Fibroblast of lung (primary cell): ENCODE measurements at regions not wholly inside any gene's neighbourhood (a gene's known extent, or its start where the extent isn't known, plus 50 kb on each side); places are given as distances from the start of the nearest gene placed in this dataset.

ENCODE experiments used
- DNase-seq, 2 donors: peaks; one replicate each; pipeline versions ENCODE4 v3.0.0 to v3.0.0-alpha.2; 2010; ENCODE audit warnings: low read depth in 2 of 2
- H2AFZ ChIP-seq: 2 replicates; pipeline ENCODE4 v1.5.1; 2012; ENCODE audit warnings: low read length, control low read depth, inconsistent platforms
- H3K27ac ChIP-seq: 2 replicates; pipeline ENCODE4 v1.5.1; 2011; ENCODE audit warnings: low read length, control low read depth; ENCODE audit not compliant: insufficient read depth
- H3K27me3 ChIP-seq: 2 replicates; pipeline ENCODE4 v1.5.1; 2011; ENCODE audit warnings: mild to moderate bottlenecking, low read length; ENCODE audit not compliant: control insufficient read depth, insufficient read depth
- H3K36me3 ChIP-seq: 2 replicates; pipeline ENCODE4 v1.5.1; 2011; ENCODE audit warnings: low read length; ENCODE audit not compliant: control insufficient read depth, insufficient read depth
- H3K4me1 ChIP-seq: 2 replicates; pipeline ENCODE4 v1.5.1; 2011; ENCODE audit warnings: low read length; ENCODE audit not compliant: control insufficient read depth, insufficient read depth; ENCODE audit errors: extremely low read depth
- H3K4me2 ChIP-seq: 2 replicates; pipeline ENCODE4 v1.5.1; 2011; ENCODE audit warnings: low read length, control low read depth; ENCODE audit not compliant: insufficient read depth; ENCODE audit errors: extremely low read depth
- H3K4me3 ChIP-seq, 4 experiments: fragments of 200-600 bp in 1 of 4; sonication (generic) in 1 of 4; replicated peaks in 1 of 4; 2 replicates each; pipeline ENCODE4 v1.5.1; 2011 to 2016; ENCODE audit warnings: low read length in 4 of 4, low read depth in 3 of 4, mild to moderate bottlenecking in 3 of 4, control low read depth in 2 of 4, inconsistent platforms in 1 of 4, mixed read lengths in 1 of 4; ENCODE audit not compliant: insufficient read depth in 1 of 4; ENCODE audit errors: control extremely low read depth in 1 of 4
- H3K79me2 ChIP-seq: 2 replicates; pipeline ENCODE4 v1.5.1; 2012; ENCODE audit warnings: mild to moderate bottlenecking, low read length, inconsistent platforms; ENCODE audit not compliant: control insufficient read depth, insufficient read depth
- H3K9ac ChIP-seq: 2 replicates; pipeline ENCODE4 v1.5.1; 2011; ENCODE audit warnings: mild to moderate bottlenecking, low read length, control low read depth; ENCODE audit not compliant: insufficient read depth
- H3K9me3 ChIP-seq: 2 replicates; pipeline ENCODE4 v1.5.1; 2012; ENCODE audit warnings: low read depth, low read length; ENCODE audit not compliant: control insufficient read depth, insufficient read depth
- H4K20me1 ChIP-seq: 2 replicates; pipeline ENCODE4 v1.5.1; 2011; ENCODE audit warnings: low read length; ENCODE audit not compliant: control insufficient read depth, insufficient read depth; ENCODE audit errors: extremely low read depth
- EZH2 ChIP-seq: IDR thresholded peaks from 2 replicates; pipeline ENCODE4 v1.5.1; 2012; ENCODE audit warnings: low read length, control low read depth, mild to moderate bottlenecking; ENCODE audit errors: missing control alignments
- TF ChIP-seq, protein P1 (sequence below), 2 donors: IDR thresholded peaks in 1 of 2; conservative IDR thresholded peaks in 1 of 2; 1 replicate in 1 of 2; 2 replicates in 1 of 2; pipeline ENCODE4 v1.5.1; 2011 to 2012; ENCODE audit warnings: low read length in 2 of 2, control low read depth in 1 of 2, inconsistent platforms in 1 of 2, low read depth in 1 of 2, mild to moderate bottlenecking in 1 of 2

- H3K9me3 ChIP-seq = no peaks in the 10 kb centered on the region
- no peak overlapping the region for H3K27ac ChIP-seq
- TF ChIP-seq, protein P1, sequence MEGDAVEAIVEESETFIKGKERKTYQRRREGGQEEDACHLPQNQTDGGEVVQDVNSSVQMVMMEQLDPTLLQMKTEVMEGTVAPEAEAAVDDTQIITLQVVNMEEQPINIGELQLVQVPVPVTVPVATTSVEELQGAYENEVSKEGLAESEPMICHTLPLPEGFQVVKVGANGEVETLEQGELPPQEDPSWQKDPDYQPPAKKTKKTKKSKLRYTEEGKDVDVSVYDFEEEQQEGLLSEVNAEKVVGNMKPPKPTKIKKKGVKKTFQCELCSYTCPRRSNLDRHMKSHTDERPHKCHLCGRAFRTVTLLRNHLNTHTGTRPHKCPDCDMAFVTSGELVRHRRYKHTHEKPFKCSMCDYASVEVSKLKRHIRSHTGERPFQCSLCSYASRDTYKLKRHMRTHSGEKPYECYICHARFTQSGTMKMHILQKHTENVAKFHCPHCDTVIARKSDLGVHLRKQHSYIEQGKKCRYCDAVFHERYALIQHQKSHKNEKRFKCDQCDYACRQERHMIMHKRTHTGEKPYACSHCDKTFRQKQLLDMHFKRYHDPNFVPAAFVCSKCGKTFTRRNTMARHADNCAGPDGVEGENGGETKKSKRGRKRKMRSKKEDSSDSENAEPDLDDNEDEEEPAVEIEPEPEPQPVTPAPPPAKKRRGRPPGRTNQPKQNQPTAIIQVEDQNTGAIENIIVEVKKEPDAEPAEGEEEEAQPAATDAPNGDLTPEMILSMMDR (conservative IDR thresholded peaks at IDR 0.05 in 1 of 2, IDR thresholded peaks at IDR 0.05 in 1 of 2; ENCODE audit: low read depth in 1 of 2, low read length in 2 of 2) = no peak
- TF ChIP-seq EZH2 = no peak
- H3K4me1 ChIP-seq = peaks cover 8% of the 10 kb centered on the region
- H3K79me2 ChIP-seq = no peaks in the 10 kb centered on the region
- no peaks in the 10 kb centered on the region for H4K20me1 ChIP-seq
- H3K4me2 ChIP-seq = no peak overlapping the region
- no peak overlapping the region for H3K9ac ChIP-seq
- no peak for DNase-seq
- H2AFZ ChIP-seq = no peak overlapping the region
- no peaks in the 10 kb centered on the region for H3K36me3 ChIP-seq
- no peaks in the 10 kb centered on the region for H3K27me3 ChIP-seq
- no peak overlapping the region for H3K4me3 ChIP-seq
Observed at GRCh38 chr5:144093868-144094267, 76.6 kb downstream of the YIPF5 start.

- Histone ChIP-seq H3K4me2 (no peak overlapping the region), H4K20me1 (no peaks in the 10 kb centered on the region), H3K27me3 (no peaks in the 10 kb centered on the region), H2AFZ (no peak overlapping the region), H3K9me3 (no peaks in the 10 kb centered on the region), H3K36me3 (no peaks in the 10 kb centered on the region), H3K27ac (no peak overlapping the region), H3K79me2 (no peaks in the 10 kb centered on the region), H3K4me3 (no peak overlapping the region), H3K4me1 (no peaks in the 10 kb centered on the region), H3K9ac (no peak overlapping the region)
- TF ChIP-seq, protein P1 (conservative IDR thresholded peaks at IDR 0.05 in 1 of 2, IDR thresholded peaks at IDR 0.05 in 1 of 2; ENCODE audit: low read depth in 1 of 2, low read length in 2 of 2) = no peak
- TF ChIP-seq EZH2 = no peak
- DNase-seq = no peak
Observed at GRCh38 chr5:144100702-144101101, 69.8 kb downstream of the YIPF5 start.

- Histone ChIP-seq H3K36me3 (no peaks in the 10 kb centered on the region), H3K4me1 (no peaks in the 10 kb centered on the region), H3K27me3 (no peaks in the 10 kb centered on the region), H3K4me2 (no peak overlapping the region), H3K9ac (no peak overlapping the region), H3K79me2 (no peaks in the 10 kb centered on the region), H3K9me3 (no peaks in the 10 kb centered on the region), H4K20me1 (no peaks in the 10 kb centered on the region), H3K4me3 (no peak overlapping the region), H3K27ac (no peak overlapping the region), H2AFZ (no peak overlapping the region)
- DNase-seq = no peak
- TF ChIP-seq, protein P1 (conservative IDR thresholded peaks at IDR 0.05 in 1 of 2, IDR thresholded peaks at IDR 0.05 in 1 of 2; ENCODE audit: low read depth in 1 of 2, low read length in 2 of 2) = no peak
- TF ChIP-seq EZH2 = no peak
Observed at GRCh38 chr5:144101616-144102015, 68.8 kb downstream of the YIPF5 start.
